ENCODE measurements at regions not wholly inside any gene's neighbourhood (a gene's known extent, or its start where the extent isn't known, plus 50 kb on each side); places are given as distances from the start of the nearest gene placed in this dataset.

DNA sequence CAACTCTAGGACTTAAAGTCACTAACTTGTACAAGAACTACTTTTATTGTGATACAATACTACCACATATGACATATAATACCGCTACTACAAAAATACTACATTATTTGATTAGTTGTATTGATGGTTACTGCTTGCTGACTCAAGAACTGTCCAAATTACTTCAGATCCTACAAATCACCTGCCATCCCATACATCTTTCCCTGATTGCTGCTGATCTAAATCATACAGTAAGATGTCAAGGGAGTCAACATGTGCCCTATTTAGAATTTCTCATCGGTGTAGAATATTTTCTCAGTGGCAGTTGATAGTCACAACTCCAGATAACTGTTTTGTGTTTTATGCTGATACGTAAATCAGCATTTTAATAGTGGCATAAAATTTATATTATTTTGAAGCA, 161.0 kb upstream of the DSEL start:
- TF ChIP-seq EZH2 (IDR thresholded peaks at IDR 0.05; ENCODE audit: borderline replicate concordance, low read length) = no peak
- no peak for TF ChIP-seq CTCF (IDR thresholded peaks at IDR 0.05; ENCODE audit: low read length)

DNA sequence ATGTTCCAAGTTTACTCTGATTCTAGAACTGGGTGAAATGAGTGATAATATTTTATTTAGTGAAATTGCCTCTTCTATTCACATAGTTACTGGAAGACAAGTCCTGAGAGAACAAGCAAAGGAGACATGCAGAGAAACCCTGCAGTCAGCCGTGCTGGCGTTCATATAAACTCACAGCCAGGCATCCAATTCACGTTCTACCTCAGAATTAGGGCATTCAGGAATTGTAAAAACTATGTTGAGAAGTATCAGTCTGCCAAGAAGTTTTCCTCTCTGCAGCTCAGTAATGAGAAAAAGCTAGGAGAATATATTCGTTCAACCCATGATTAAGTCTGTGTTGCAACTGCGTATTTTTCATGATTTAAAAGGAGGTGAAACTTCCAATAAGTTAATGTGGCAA, 156.2 kb upstream of the DSEL start:
- Histone ChIP-seq H4K20me1 (ENCODE audit: insufficient read depth, low read length) (no peaks in the 10 kb centered on the region), H3K4me2 (ENCODE audit: low read length) (no peak overlapping the region), H3K9ac (ENCODE audit: low read length) (no peak overlapping the region), H3K4me3 (ENCODE audit: low read depth, low read length, poor library complexity, severe bottlenecking) (no peak overlapping the region), H3F3A (ENCODE audit: insufficient read depth, low read length) (no peaks in the 10 kb centered on the region), H2AFZ (ENCODE audit: low read length) (no peak overlapping the region), H3K9me3 (ENCODE audit: low read length) (no peaks in the 10 kb centered on the region), H3K9me2 (ENCODE audit: low read depth, low read length) (no peaks in the 10 kb centered on the region), H3K27me3 (ENCODE audit: insufficient read depth, low read length) (no peaks in the 10 kb centered on the region), H3K79me2 (ENCODE audit: insufficient read depth, low read length) (no peaks in the 10 kb centered on the region), H3K27ac (ENCODE audit: low read depth, low read length, poor library complexity, severe bottlenecking) (no peak overlapping the region), H3K36me3 (ENCODE audit: insufficient read depth, low read length) (no peaks in the 10 kb centered on the region), H3K4me1 (ENCODE audit: insufficient read depth, low read length, severe bottlenecking) (no peaks in the 10 kb centered on the region)
- TF ChIP-seq CTCF (IDR thresholded peaks at IDR 0.05; ENCODE audit: low read length) (no peak), EZH2 (IDR thresholded peaks at IDR 0.05; ENCODE audit: borderline replicate concordance, low read length) (no peak)

More for the DNA sequence above, 161.0 kb upstream of the DSEL start:
- Histone ChIP-seq H3F3A (ENCODE audit: insufficient read depth, low read length) (no peaks in the 10 kb centered on the region), H3K79me2 (ENCODE audit: insufficient read depth, low read length) (no peaks in the 10 kb centered on the region), H3K27ac (ENCODE audit: low read depth, low read length, poor library complexity, severe bottlenecking) (no peak overlapping the region), H3K4me2 (ENCODE audit: low read length) (no peak overlapping the region), H3K4me1 (ENCODE audit: insufficient read depth, low read length, severe bottlenecking) (no peaks in the 10 kb centered on the region), H2AFZ (ENCODE audit: low read length) (no peak overlapping the region), H3K27me3 (ENCODE audit: insufficient read depth, low read length) (no peaks in the 10 kb centered on the region), H3K9me3 (ENCODE audit: low read length) (no peaks in the 10 kb centered on the region), H3K9ac (ENCODE audit: low read length) (no peak overlapping the region), H3K9me2 (ENCODE audit: low read depth, low read length) (no peaks in the 10 kb centered on the region), H3K4me3 (ENCODE audit: low read depth, low read length, poor library complexity, severe bottlenecking) (no peak overlapping the region), H3K36me3 (ENCODE audit: insufficient read depth, low read length) (no peaks in the 10 kb centered on the region), H4K20me1 (ENCODE audit: insufficient read depth, low read length) (no peaks in the 10 kb centered on the region)

- Histone ChIP-seq H3K27ac (ENCODE audit: low read depth, low read length, poor library complexity, severe bottlenecking) (no peak overlapping the region), H3K9me2 (ENCODE audit: low read depth, low read length) (no peaks in the 10 kb centered on the region), H3K9me3 (ENCODE audit: low read length) (no peaks in the 10 kb centered on the region), H2AFZ (ENCODE audit: low read length) (no peak overlapping the region), H3K9ac (ENCODE audit: low read length) (no peak overlapping the region), H3K4me2 (ENCODE audit: low read length) (no peak overlapping the region), H3F3A (ENCODE audit: insufficient read depth, low read length) (no peaks in the 10 kb centered on the region), H4K20me1 (ENCODE audit: insufficient read depth, low read length) (no peaks in the 10 kb centered on the region), H3K27me3 (ENCODE audit: insufficient read depth, low read length) (no peaks in the 10 kb centered on the region), H3K36me3 (ENCODE audit: insufficient read depth, low read length) (no peaks in the 10 kb centered on the region), H3K4me1 (ENCODE audit: insufficient read depth, low read length, severe bottlenecking) (no peaks in the 10 kb centered on the region), H3K79me2 (ENCODE audit: insufficient read depth, low read length) (no peaks in the 10 kb centered on the region), H3K4me3 (ENCODE audit: low read depth, low read length, poor library complexity, severe bottlenecking) (no peak overlapping the region)
- TF ChIP-seq CTCF (IDR thresholded peaks at IDR 0.05; ENCODE audit: low read length) (no peak), EZH2 (IDR thresholded peaks at IDR 0.05; ENCODE audit: borderline replicate concordance, low read length) (no peak)
These were observed 155.6 kb upstream of the DSEL start for GRCh38 chr18:67672155-67672554.

All from OCI-LY1 (cell line).